ENCODE measurements at regions not wholly inside any gene's neighbourhood (a gene's known extent, or its start where the extent isn't known, plus 50 kb on each side); places are given as distances from the start of the nearest gene placed in this dataset.

GRCh38 chr16:64590513-64590912 lies 531.4 kb downstream of the CDH11 start:
- no peak overlapping the region for H3K4me3 Mint-ChIP-seq
- H3K27me3 Mint-ChIP-seq (ENCODE audit: low read depth) = no peaks in the 10 kb centered on the region
- no peaks in the 10 kb centered on the region for H3K9me3 Mint-ChIP-seq
- H3K4me1 Mint-ChIP-seq = peaks cover 8% of the 10 kb centered on the region
- H3K36me3 Mint-ChIP-seq (ENCODE audit: low read depth) = no peaks in the 10 kb centered on the region
- TF ChIP-seq, protein P1, sequence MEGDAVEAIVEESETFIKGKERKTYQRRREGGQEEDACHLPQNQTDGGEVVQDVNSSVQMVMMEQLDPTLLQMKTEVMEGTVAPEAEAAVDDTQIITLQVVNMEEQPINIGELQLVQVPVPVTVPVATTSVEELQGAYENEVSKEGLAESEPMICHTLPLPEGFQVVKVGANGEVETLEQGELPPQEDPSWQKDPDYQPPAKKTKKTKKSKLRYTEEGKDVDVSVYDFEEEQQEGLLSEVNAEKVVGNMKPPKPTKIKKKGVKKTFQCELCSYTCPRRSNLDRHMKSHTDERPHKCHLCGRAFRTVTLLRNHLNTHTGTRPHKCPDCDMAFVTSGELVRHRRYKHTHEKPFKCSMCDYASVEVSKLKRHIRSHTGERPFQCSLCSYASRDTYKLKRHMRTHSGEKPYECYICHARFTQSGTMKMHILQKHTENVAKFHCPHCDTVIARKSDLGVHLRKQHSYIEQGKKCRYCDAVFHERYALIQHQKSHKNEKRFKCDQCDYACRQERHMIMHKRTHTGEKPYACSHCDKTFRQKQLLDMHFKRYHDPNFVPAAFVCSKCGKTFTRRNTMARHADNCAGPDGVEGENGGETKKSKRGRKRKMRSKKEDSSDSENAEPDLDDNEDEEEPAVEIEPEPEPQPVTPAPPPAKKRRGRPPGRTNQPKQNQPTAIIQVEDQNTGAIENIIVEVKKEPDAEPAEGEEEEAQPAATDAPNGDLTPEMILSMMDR (IDR thresholded peaks at IDR 0.05; ENCODE audit: unreplicated experiment in 3 of 3) = no peak
- no peak overlapping the region for H3K27ac Mint-ChIP-seq

- Mint-ChIP-seq H3K36me3 (ENCODE audit: low read depth) (no peaks in the 10 kb centered on the region), H3K4me3 (no peak overlapping the region), H3K27ac (no peak overlapping the region), H3K9me3 (no peaks in the 10 kb centered on the region), H3K27me3 (ENCODE audit: low read depth) (no peaks in the 10 kb centered on the region), H3K4me1 (peaks cover 8% of the 10 kb centered on the region)
- TF ChIP-seq, protein P1 (IDR thresholded peaks at IDR 0.05; ENCODE audit: unreplicated experiment in 3 of 3) = no peak
Observed at GRCh38 chr16:64589836-64590235, 532.0 kb downstream of the CDH11 start.

DNA sequence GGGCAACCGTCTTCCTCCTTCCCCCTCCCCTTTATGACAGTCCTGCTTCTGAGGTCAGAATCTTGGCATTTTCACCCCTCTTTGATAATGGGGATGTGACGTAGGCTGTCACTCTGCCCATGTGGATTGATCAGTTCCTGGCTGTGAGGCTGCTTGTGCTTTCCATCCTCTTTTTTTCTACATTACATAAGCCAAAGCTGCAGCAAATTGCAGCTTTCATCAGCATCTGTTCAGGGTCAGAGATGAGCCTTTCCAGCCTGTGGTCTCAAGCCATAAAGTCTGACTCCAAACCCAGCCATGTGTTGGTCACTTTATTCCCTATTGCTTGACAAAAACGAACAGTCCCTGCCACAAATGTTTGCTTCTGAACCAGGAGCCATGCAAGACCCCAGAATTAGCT lies 535.1 kb downstream of the CDH11 start:
- Mint-ChIP-seq H3K27ac (peak overlapping the region in 1 of 3 experiments; percentile 38), H3K4me1 (peaks cover 8% of the 10 kb centered on the region), H3K27me3 (ENCODE audit: low read depth) (no peaks in the 10 kb centered on the region), H3K36me3 (ENCODE audit: low read depth) (no peaks in the 10 kb centered on the region), H3K4me3 (no peak overlapping the region), H3K9me3 (no peaks in the 10 kb centered on the region)
- TF ChIP-seq, protein P1 (IDR thresholded peaks at IDR 0.05; ENCODE audit: unreplicated experiment in 3 of 3) = no peak

DNA sequence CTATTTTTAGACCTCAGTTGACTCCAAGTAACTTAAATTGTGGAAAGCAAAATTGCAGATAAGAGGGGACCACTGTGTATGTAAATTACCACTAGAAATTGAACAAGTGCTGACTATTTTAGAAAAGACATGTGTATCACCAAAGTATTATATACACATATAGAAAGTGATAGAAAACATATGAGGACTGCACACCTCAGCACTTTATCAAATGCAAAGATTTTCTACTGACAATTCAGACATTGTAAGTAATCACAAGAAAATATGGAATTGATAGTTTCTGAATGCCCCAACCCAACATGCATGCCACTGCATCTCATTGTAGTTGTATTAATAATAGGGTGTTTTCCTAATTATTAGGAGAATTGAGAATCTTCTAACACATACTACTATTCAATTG lies 536.5 kb downstream of the CDH11 start:
- TF ChIP-seq, protein P1 (IDR thresholded peaks at IDR 0.05; ENCODE audit: unreplicated experiment in 3 of 3) = no peak
- Mint-ChIP-seq H3K36me3 (ENCODE audit: low read depth) (no peaks in the 10 kb centered on the region), H3K27ac (no peak overlapping the region), H3K4me1 (peaks cover 8% of the 10 kb centered on the region), H3K27me3 (ENCODE audit: low read depth) (no peaks in the 10 kb centered on the region), H3K4me3 (no peak overlapping the region), H3K9me3 (no peaks in the 10 kb centered on the region)

GRCh38 chr16:64580558-64580957 lies 541.3 kb downstream of the CDH11 start:
- H3K9me3 Mint-ChIP-seq = peaks cover 4% of the 10 kb centered on the region
- H3K27me3 Mint-ChIP-seq (ENCODE audit: low read depth) = no peaks in the 10 kb centered on the region
- no peak overlapping the region for H3K27ac Mint-ChIP-seq
- H3K36me3 Mint-ChIP-seq (ENCODE audit: low read depth) = no peaks in the 10 kb centered on the region
- no peaks in the 10 kb centered on the region for H3K4me1 Mint-ChIP-seq
- H3K4me3 Mint-ChIP-seq = no peak overlapping the region
- TF ChIP-seq, protein P1 (IDR thresholded peaks at IDR 0.05; ENCODE audit: unreplicated experiment in 3 of 3) = no peak

- no peaks in the 10 kb centered on the region for H3K4me1 Mint-ChIP-seq
Observed at GRCh38 chr16:64579712-64580111, 542.2 kb downstream of the CDH11 start.

More at GRCh38 chr16:64579712-64580111, 542.2 kb downstream of the CDH11 start:
- Mint-ChIP-seq H3K27ac (no peak overlapping the region), H3K36me3 (ENCODE audit: low read depth) (no peaks in the 10 kb centered on the region), H3K4me3 (no peak overlapping the region), H3K9me3 (peaks cover 4% of the 10 kb centered on the region), H3K27me3 (ENCODE audit: low read depth) (no peaks in the 10 kb centered on the region)
- TF ChIP-seq, protein P1 (IDR thresholded peaks at IDR 0.05; ENCODE audit: unreplicated experiment in 3 of 3) = no peak

Data from nephron (organoid).